ENCODE measurements at regions not wholly inside any gene's neighbourhood (a gene's known extent, or its start where the extent isn't known, plus 50 kb on each side); places are given as distances from the start of the nearest gene placed in this dataset.

GRCh38 chr2:150095361-150096095, 391.9 kb downstream of the RND3 start:
- peaks cover 11% of the 10 kb centered on the region for H3K4me1 ChIP-seq
- no peak overlapping the region for H3K27ac ChIP-seq (replicated peaks)
- TF ChIP-seq CTCF (IDR thresholded peaks at IDR 0.05; ENCODE audit: borderline replicate concordance) = no peak
- H3K36me3 ChIP-seq = no peaks in the 10 kb centered on the region
- no peaks in the 10 kb centered on the region for H3K9me3 ChIP-seq (replicated peaks)
- intact Hi-C loops (cut with micrococcal nuclease) = no loop called here
- H3K27me3 ChIP-seq (ENCODE audit: low read depth) = no peaks in the 10 kb centered on the region
- no peak for DNase-seq
- H3K4me3 ChIP-seq = no peak overlapping the region

GRCh38 chr2:150091846-150092245, 395.6 kb downstream of the RND3 start:
- Histone ChIP-seq H3K27ac (replicated peaks) (no peak overlapping the region), H3K36me3 (no peaks in the 10 kb centered on the region), H3K4me1 (no peaks in the 10 kb centered on the region), H3K27me3 (ENCODE audit: low read depth) (no peaks in the 10 kb centered on the region), H3K4me3 (no peak overlapping the region), H3K9me3 (replicated peaks) (no peaks in the 10 kb centered on the region)
- DNase-seq = no peak
- intact Hi-C loops (cut with micrococcal nuclease) = no loop called here
- TF ChIP-seq CTCF (IDR thresholded peaks at IDR 0.05; ENCODE audit: borderline replicate concordance) = no peak

- TF ChIP-seq CTCF (IDR thresholded peaks at IDR 0.05; ENCODE audit: borderline replicate concordance) = no peak
- Histone ChIP-seq H3K9me3 (replicated peaks) (peaks cover 13% of the 10 kb centered on the region), H3K36me3 (no peaks in the 10 kb centered on the region)
These were observed 397.4 kb downstream of the RND3 start for GRCh38 chr2:150090031-150090430.

GRCh38 chr2:150088538-150088937, 398.9 kb downstream of the RND3 start:
- peaks cover 14% of the 10 kb centered on the region for H3K9me3 ChIP-seq (replicated peaks)
- DNase-seq = no peak
- no peaks in the 10 kb centered on the region for H3K27me3 ChIP-seq (ENCODE audit: low read depth)
- H3K4me1 ChIP-seq = no peaks in the 10 kb centered on the region
- no peak overlapping the region for H3K27ac ChIP-seq (replicated peaks)
- no peak for TF ChIP-seq CTCF (IDR thresholded peaks at IDR 0.05; ENCODE audit: borderline replicate concordance)
- intact Hi-C loops (cut with micrococcal nuclease) = no loop called here
- no peak overlapping the region for H3K4me3 ChIP-seq
- H3K36me3 ChIP-seq = no peaks in the 10 kb centered on the region

More at GRCh38 chr2:150090031-150090430, 397.4 kb downstream of the RND3 start:
- Histone ChIP-seq H3K27me3 (ENCODE audit: low read depth) (no peaks in the 10 kb centered on the region), H3K27ac (replicated peaks) (no peak overlapping the region), H3K4me1 (no peaks in the 10 kb centered on the region), H3K4me3 (no peak overlapping the region)
- DNase-seq = no peak
- intact Hi-C loops (cut with micrococcal nuclease) = no loop called here

GRCh38 chr2:150085478-150085877, 402.0 kb downstream of the RND3 start:
- H3K27me3 ChIP-seq (ENCODE audit: low read depth) = no peaks in the 10 kb centered on the region

More at GRCh38 chr2:150085478-150085877, 402.0 kb downstream of the RND3 start:
- Histone ChIP-seq H3K36me3 (no peaks in the 10 kb centered on the region), H3K9me3 (replicated peaks) (peaks cover 14% of the 10 kb centered on the region), H3K4me3 (no peak overlapping the region), H3K4me1 (peaks cover 7% of the 10 kb centered on the region), H3K27ac (replicated peaks) (no peak overlapping the region)
- intact Hi-C loops (cut with micrococcal nuclease) = no loop called here
- DNase-seq = no peak
- TF ChIP-seq CTCF (IDR thresholded peaks at IDR 0.05; ENCODE audit: borderline replicate concordance) = no peak
